ENCODE measurements at regions not wholly inside any gene's neighbourhood (a gene's known extent, or its start where the extent isn't known, plus 50 kb on each side); places are given as distances from the start of the nearest gene placed in this dataset.

- no peak for DNase-seq (ENCODE audit: low read depth, low spot score)
- Histone ChIP-seq H3K27ac (ENCODE audit: control insufficient read depth, insufficient read depth, low read length) (no peak overlapping the region), H3K4me1 (ENCODE audit: control insufficient read depth, extremely low read depth, insufficient read depth, low read length) (peaks cover 24% of the 10 kb centered on the region), H2AFZ (ENCODE audit: control insufficient read depth, low read length) (no peak overlapping the region), H3K9me1 (ENCODE audit: control insufficient read depth, extremely low read depth, insufficient read depth, low read length) (no peaks in the 10 kb centered on the region), H3K4me3 (ENCODE audit: control insufficient read depth in 2 of 3, extremely low read depth in 1 of 3, insufficient read depth in 2 of 3, low read depth in 1 of 3, low read length in 3 of 3) (no peak overlapping the region), H3K36me3 (ENCODE audit: control insufficient read depth in 2 of 2, extremely low read depth in 1 of 2, insufficient read depth in 2 of 2, low read length in 2 of 2) (no peaks in the 10 kb centered on the region), H4K20me1 (ENCODE audit: control insufficient read depth, extremely low read depth, insufficient read depth, low read length) (no peaks in the 10 kb centered on the region), H3K79me2 (ENCODE audit: control insufficient read depth, insufficient read depth, low read length) (no peaks in the 10 kb centered on the region), H3K27me3 (ENCODE audit: control insufficient read depth, extremely low read depth, insufficient read depth, low read length) (no peaks in the 10 kb centered on the region), H3K9me3 (ENCODE audit: control insufficient read depth, low read depth, low read length) (no peaks in the 10 kb centered on the region), H3K9ac (ENCODE audit: control insufficient read depth, extremely low read depth, insufficient read depth, low read length) (no peak overlapping the region), H3K4me2 (ENCODE audit: control insufficient read depth, extremely low read depth, insufficient read depth, low read depth, low read length) (no peak overlapping the region)
- TF ChIP-seq EZH2 (IDR thresholded peaks at IDR 0.05; ENCODE audit: low read length) = no peak
- FAIRE-seq = no peak
- dilution Hi-C loops (cut with MboI; ENCODE audit: extremely low pct_ligation_motif_present, low sequenced_read_pairs) = no loop called here
Measured at GRCh38 chrX:45718676-45719075, 518.0 kb upstream of the DIPK2B start.

DNA sequence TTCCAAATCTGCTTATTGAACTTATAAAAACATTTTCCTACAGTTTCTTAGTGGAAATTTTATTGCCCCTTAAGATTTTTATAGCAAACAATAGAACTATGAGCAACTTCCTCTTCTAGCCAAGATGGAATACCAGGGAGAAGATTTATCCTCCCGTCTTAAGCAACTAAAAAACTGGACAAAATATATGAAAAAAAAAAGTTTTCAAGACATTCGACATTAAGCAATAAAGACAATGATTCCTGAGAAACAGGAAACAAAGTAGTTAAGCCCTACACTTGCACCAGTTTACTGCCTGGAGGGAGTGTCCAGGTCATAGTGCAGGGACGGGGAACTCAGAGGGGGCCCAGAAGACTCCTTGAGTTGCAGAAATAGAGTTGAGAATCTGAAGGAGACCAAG is 516.1 kb upstream of the DIPK2B start:
- H3K9ac ChIP-seq (ENCODE audit: control insufficient read depth, extremely low read depth, insufficient read depth, low read length) = no peak overlapping the region
- H3K27me3 ChIP-seq (ENCODE audit: control insufficient read depth, extremely low read depth, insufficient read depth, low read length) = no peaks in the 10 kb centered on the region
- H3K4me1 ChIP-seq (ENCODE audit: control insufficient read depth, extremely low read depth, insufficient read depth, low read length) = peaks cover 34% of the 10 kb centered on the region
- no peak overlapping the region for H3K27ac ChIP-seq (ENCODE audit: control insufficient read depth, insufficient read depth, low read length)
- no peak overlapping the region for H3K4me2 ChIP-seq (ENCODE audit: control insufficient read depth, extremely low read depth, insufficient read depth, low read depth, low read length)
- dilution Hi-C loops (cut with MboI; ENCODE audit: extremely low pct_ligation_motif_present, low sequenced_read_pairs) = no loop called here
- no peak overlapping the region for H3K4me3 ChIP-seq (ENCODE audit: control insufficient read depth in 2 of 3, extremely low read depth in 1 of 3, insufficient read depth in 2 of 3, low read depth in 1 of 3, low read length in 3 of 3)
- H3K9me1 ChIP-seq (ENCODE audit: control insufficient read depth, extremely low read depth, insufficient read depth, low read length) = no peaks in the 10 kb centered on the region
- no peaks in the 10 kb centered on the region for H3K9me3 ChIP-seq (ENCODE audit: control insufficient read depth, low read depth, low read length)
- no peaks in the 10 kb centered on the region for H4K20me1 ChIP-seq (ENCODE audit: control insufficient read depth, extremely low read depth, insufficient read depth, low read length)
- DNase-seq (ENCODE audit: low read depth, low spot score) = no peak
- TF ChIP-seq, protein P1, sequence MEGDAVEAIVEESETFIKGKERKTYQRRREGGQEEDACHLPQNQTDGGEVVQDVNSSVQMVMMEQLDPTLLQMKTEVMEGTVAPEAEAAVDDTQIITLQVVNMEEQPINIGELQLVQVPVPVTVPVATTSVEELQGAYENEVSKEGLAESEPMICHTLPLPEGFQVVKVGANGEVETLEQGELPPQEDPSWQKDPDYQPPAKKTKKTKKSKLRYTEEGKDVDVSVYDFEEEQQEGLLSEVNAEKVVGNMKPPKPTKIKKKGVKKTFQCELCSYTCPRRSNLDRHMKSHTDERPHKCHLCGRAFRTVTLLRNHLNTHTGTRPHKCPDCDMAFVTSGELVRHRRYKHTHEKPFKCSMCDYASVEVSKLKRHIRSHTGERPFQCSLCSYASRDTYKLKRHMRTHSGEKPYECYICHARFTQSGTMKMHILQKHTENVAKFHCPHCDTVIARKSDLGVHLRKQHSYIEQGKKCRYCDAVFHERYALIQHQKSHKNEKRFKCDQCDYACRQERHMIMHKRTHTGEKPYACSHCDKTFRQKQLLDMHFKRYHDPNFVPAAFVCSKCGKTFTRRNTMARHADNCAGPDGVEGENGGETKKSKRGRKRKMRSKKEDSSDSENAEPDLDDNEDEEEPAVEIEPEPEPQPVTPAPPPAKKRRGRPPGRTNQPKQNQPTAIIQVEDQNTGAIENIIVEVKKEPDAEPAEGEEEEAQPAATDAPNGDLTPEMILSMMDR (optimal IDR thresholded peaks at IDR 0.05 in 1 of 3, IDR thresholded peaks at IDR 0.05 in 1 of 3, conservative IDR thresholded peaks at IDR 0.05 in 1 of 3; ENCODE audit: extremely low read depth in 1 of 3, insufficient read depth in 2 of 3, low read length in 3 of 3) = no peak
- no peak for TF ChIP-seq EZH2 (IDR thresholded peaks at IDR 0.05; ENCODE audit: low read length)
- no peaks in the 10 kb centered on the region for H3K79me2 ChIP-seq (ENCODE audit: control insufficient read depth, insufficient read depth, low read length)
- no peak for FAIRE-seq
- H3K36me3 ChIP-seq (ENCODE audit: control insufficient read depth in 2 of 2, extremely low read depth in 1 of 2, insufficient read depth in 2 of 2, low read length in 2 of 2) = no peaks in the 10 kb centered on the region
- no peak overlapping the region for H2AFZ ChIP-seq (ENCODE audit: control insufficient read depth, low read length)

DNA sequence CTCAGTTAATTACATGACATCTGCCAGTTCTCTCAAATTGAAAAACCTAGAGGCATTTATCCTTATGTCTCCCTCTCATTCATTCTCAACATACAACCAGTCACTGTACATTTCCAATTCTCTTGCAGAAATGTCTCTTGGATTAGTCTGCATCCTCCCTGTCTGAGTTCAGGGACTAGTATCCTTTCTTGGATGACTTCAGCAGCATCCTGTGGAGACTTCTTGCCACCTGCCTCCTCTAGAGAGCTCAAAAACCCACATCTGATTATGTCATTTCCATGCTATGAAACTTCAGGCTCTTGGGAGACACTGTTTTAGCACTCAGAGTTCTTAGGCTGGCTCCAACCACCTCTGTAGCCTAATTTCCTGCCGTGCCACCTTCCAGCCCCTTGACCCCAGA is 515.1 kb upstream of the DIPK2B start:
- TF ChIP-seq, protein P1 (optimal IDR thresholded peaks at IDR 0.05 in 1 of 3, IDR thresholded peaks at IDR 0.05 in 1 of 3, conservative IDR thresholded peaks at IDR 0.05 in 1 of 3; ENCODE audit: extremely low read depth in 1 of 3, insufficient read depth in 2 of 3, low read length in 3 of 3) = no peak
- no peak for TF ChIP-seq EZH2 (IDR thresholded peaks at IDR 0.05; ENCODE audit: low read length)
- no peak overlapping the region for H3K4me2 ChIP-seq (ENCODE audit: control insufficient read depth, extremely low read depth, insufficient read depth, low read depth, low read length)
- no peak overlapping the region for H3K27ac ChIP-seq (ENCODE audit: control insufficient read depth, insufficient read depth, low read length)
- no peaks in the 10 kb centered on the region for H3K27me3 ChIP-seq (ENCODE audit: control insufficient read depth, extremely low read depth, insufficient read depth, low read length)
- no peak overlapping the region for H3K9ac ChIP-seq (ENCODE audit: control insufficient read depth, extremely low read depth, insufficient read depth, low read length)
- H2AFZ ChIP-seq (ENCODE audit: control insufficient read depth, low read length) = no peak overlapping the region
- FAIRE-seq (peak; percentile 79), DNase-seq (ENCODE audit: low read depth, low spot score) (no peak)
- H3K36me3 ChIP-seq (ENCODE audit: control insufficient read depth in 2 of 2, extremely low read depth in 1 of 2, insufficient read depth in 2 of 2, low read length in 2 of 2) = no peaks in the 10 kb centered on the region
- H3K4me3 ChIP-seq (ENCODE audit: control insufficient read depth in 2 of 3, extremely low read depth in 1 of 3, insufficient read depth in 2 of 3, low read depth in 1 of 3, low read length in 3 of 3) = no peak overlapping the region
- H3K4me1 ChIP-seq (ENCODE audit: control insufficient read depth, extremely low read depth, insufficient read depth, low read length) = peaks cover 43% of the 10 kb centered on the region
- H3K79me2 ChIP-seq (ENCODE audit: control insufficient read depth, insufficient read depth, low read length) = no peaks in the 10 kb centered on the region
- H4K20me1 ChIP-seq (ENCODE audit: control insufficient read depth, extremely low read depth, insufficient read depth, low read length) = no peaks in the 10 kb centered on the region
- no peaks in the 10 kb centered on the region for H3K9me3 ChIP-seq (ENCODE audit: control insufficient read depth, low read depth, low read length)
- dilution Hi-C loops (cut with MboI; ENCODE audit: extremely low pct_ligation_motif_present, low sequenced_read_pairs) = no loop called here
- H3K9me1 ChIP-seq (ENCODE audit: control insufficient read depth, extremely low read depth, insufficient read depth, low read length) = no peaks in the 10 kb centered on the region
